Mesenchymal stem cell (in vitro differentiated cells and primary cell): ENCODE measurements at regions not wholly inside any gene's neighbourhood (a gene's known extent, or its start where the extent isn't known, plus 50 kb on each side); places are given as distances from the start of the nearest gene placed in this dataset.

Experiments used
- DNase-seq: peaks from one replicate; pipeline ENCODE4 v3.0.0-alpha.2; 2013
- H2AFZ ChIP-seq: one replicate; pipeline ENCODE4 v1.6.1; 2013; ENCODE audit warnings: low read depth, mild to moderate bottlenecking, control low read depth, inconsistent platforms, low read length, moderate library complexity
- H2AK5ac ChIP-seq: 2 replicates; pipeline ENCODE4 v1.6.1; 2013; ENCODE audit warnings: low read length, moderate library complexity, mild to moderate bottlenecking, inconsistent platforms; ENCODE audit not compliant: severe bottlenecking
- H2BK120ac ChIP-seq: one replicate; pipeline ENCODE4 v1.6.1; 2013; ENCODE audit warnings: low read depth, mild to moderate bottlenecking, inconsistent platforms, low read length, moderate library complexity
- H2BK12ac ChIP-seq, 2 experiments: one replicate each; pipeline ENCODE4 v1.6.1; 2013; ENCODE audit warnings: inconsistent platforms in 2 of 2, low read length in 2 of 2, mild to moderate bottlenecking in 2 of 2, moderate library complexity in 2 of 2, control low read depth in 1 of 2
- H2BK15ac ChIP-seq: one replicate; pipeline ENCODE4 v1.6.1; 2013; ENCODE audit warnings: mild to moderate bottlenecking, low read depth, inconsistent platforms; ENCODE audit not compliant: poor library complexity, severe bottlenecking
- H2BK5ac ChIP-seq: 2 replicates; pipeline ENCODE4 v1.6.1; 2013; ENCODE audit warnings: low read depth, mild to moderate bottlenecking, low read length, control low read depth, inconsistent platforms; ENCODE audit not compliant: poor library complexity, severe bottlenecking
- H3K14ac ChIP-seq, 2 experiments: one replicate each; pipeline ENCODE4 v1.6.1; 2013; ENCODE audit warnings: inconsistent platforms in 2 of 2, low read length in 2 of 2, control low read depth in 1 of 2, mild to moderate bottlenecking in 1 of 2, moderate library complexity in 1 of 2
- H3K18ac ChIP-seq, 2 experiments: one replicate each; pipeline ENCODE4 v1.6.1; 2013; ENCODE audit warnings: inconsistent platforms in 2 of 2, low read length in 2 of 2, control low read depth in 1 of 2, low read depth in 1 of 2, mild to moderate bottlenecking in 1 of 2
- H3K23ac ChIP-seq, 2 experiments: one replicate each; pipeline ENCODE4 v1.6.1; 2013; ENCODE audit warnings: inconsistent platforms in 2 of 2, low read length in 2 of 2, mild to moderate bottlenecking in 2 of 2, moderate library complexity in 2 of 2, control low read depth in 1 of 2
- H3K27ac ChIP-seq: 2 replicates; pipeline ENCODE4 v1.5.1; 2013; ENCODE audit warnings: mild to moderate bottlenecking, moderate library complexity, low read length, control low read depth, inconsistent platforms; ENCODE audit not compliant: poor library complexity, severe bottlenecking
- H3K27me3 ChIP-seq, 2 experiments: 2 replicates each; pipeline versions ENCODE4 v1.6.1 to v1.7.0; 2013; ENCODE audit warnings: low read length in 2 of 2, mild to moderate bottlenecking in 2 of 2, moderate library complexity in 2 of 2, control low read depth in 1 of 2, inconsistent platforms in 1 of 2; ENCODE audit not compliant: control insufficient read depth in 1 of 2, insufficient read depth in 1 of 2
- H3K36me3 ChIP-seq, 2 experiments: 2 replicates each; pipeline versions ENCODE4 v1.6.1 to v1.7.0; 2013; ENCODE audit warnings: low read length in 2 of 2, control low read depth in 1 of 2, inconsistent platforms in 1 of 2, low read depth in 1 of 2, mild to moderate bottlenecking in 1 of 2; ENCODE audit not compliant: insufficient read depth in 2 of 2, control insufficient read depth in 1 of 2
- H3K4ac ChIP-seq, 2 experiments: one replicate each; pipeline ENCODE4 v1.6.1; 2013; ENCODE audit warnings: inconsistent platforms in 2 of 2, low read length in 2 of 2, mild to moderate bottlenecking in 2 of 2, moderate library complexity in 2 of 2, control low read depth in 1 of 2, low read depth in 1 of 2
- H3K4me1 ChIP-seq: 2 replicates; pipeline ENCODE4 v1.6.1; 2013; ENCODE audit warnings: low read depth, low read length, control low read depth; ENCODE audit not compliant: control insufficient read depth, insufficient read depth
- H3K4me2 ChIP-seq: 2 replicates; pipeline ENCODE4 v1.6.1; 2013; ENCODE audit warnings: low read length, mild to moderate bottlenecking, inconsistent platforms; ENCODE audit not compliant: poor library complexity, severe bottlenecking
- H3K4me3 ChIP-seq, 2 experiments: 2 replicates each; pipeline versions ENCODE4 v1.5.1 to v1.7.0; 2013; ENCODE audit warnings: low read length in 2 of 2, mild to moderate bottlenecking in 2 of 2, control low read depth in 1 of 2, low read depth in 1 of 2; ENCODE audit not compliant: insufficient read depth in 1 of 2
- H3K79me1 ChIP-seq: replicated peaks from 2 replicates; pipeline ENCODE4 v1.6.1; 2013; ENCODE audit warnings: mild to moderate bottlenecking, control low read depth, low read length, inconsistent platforms; ENCODE audit not compliant: poor library complexity, severe bottlenecking
- H3K9ac ChIP-seq: 2 replicates; pipeline ENCODE4 v1.7.0; 2013; ENCODE audit warnings: mild to moderate bottlenecking, low read length, moderate library complexity
- H3K9me3 ChIP-seq: 2 replicates; pipeline ENCODE4 v1.7.0; 2013; ENCODE audit warnings: mild to moderate bottlenecking, low read length; ENCODE audit not compliant: control insufficient read depth
- H4K8ac ChIP-seq: one replicate; pipeline ENCODE4 v1.6.1; 2013; ENCODE audit warnings: inconsistent platforms, mild to moderate bottlenecking, low read length, moderate library complexity
- H4K91ac ChIP-seq: one replicate; pipeline ENCODE4 v1.6.1; 2013; ENCODE audit warnings: mild to moderate bottlenecking, low read length, inconsistent platforms
- WGBS: methylation state at CpG from one replicate; pipeline ENCODE4 v1.1.7; 2013; ENCODE audit warnings: mixed read lengths; 5-methylcytosine and 5-hydroxymethylcytosine counted together

- H2BK12ac ChIP-seq, result no peak overlapping the region
- no peak overlapping the region for H3K9ac ChIP-seq
- no peaks in the 10 kb centered on the region for H3K36me3 ChIP-seq
- H2AFZ ChIP-seq, result no peak overlapping the region
- H3K4ac ChIP-seq, result no peak overlapping the region
- H2BK5ac ChIP-seq, result no peak overlapping the region
- H2BK120ac ChIP-seq, result no peak overlapping the region
- no peak overlapping the region for H3K4me3 ChIP-seq
- DNase-seq, result no peak
- H3K79me1 ChIP-seq, result no peaks in the 10 kb centered on the region
- WGBS, result 82% methylated on average over 6 of the region's 6 CpGs
- no peak overlapping the region for H3K27ac ChIP-seq
- H3K9me3 ChIP-seq, result peaks cover 6% of the 10 kb centered on the region
- H3K27me3 ChIP-seq, result peaks cover 3 to 17% of the 10 kb centered on the region in 2 experiments
- H3K14ac ChIP-seq, result no peak overlapping the region
- H2BK15ac ChIP-seq, result no peak overlapping the region
- no peak overlapping the region for H3K4me2 ChIP-seq
- H2AK5ac ChIP-seq, result no peak overlapping the region
- H3K23ac ChIP-seq, result no peak overlapping the region
- H3K18ac ChIP-seq, result no peak overlapping the region
- H3K4me1 ChIP-seq, result no peaks in the 10 kb centered on the region
- no peak overlapping the region for H4K8ac ChIP-seq
- H4K91ac ChIP-seq, result no peak overlapping the region
These were observed 131.4 kb downstream of the DICER1 start for GRCh38 chr14:95025941-95026340.

- Histone ChIP-seq H2BK12ac (no peak overlapping the region), H3K4me3 (no peak overlapping the region), H4K8ac (no peak overlapping the region), H3K14ac (no peak overlapping the region), H3K4me1 (no peaks in the 10 kb centered on the region), H3K79me1 (no peaks in the 10 kb centered on the region), H3K9me3 (peaks cover 6% of the 10 kb centered on the region), H3K4ac (no peak overlapping the region), H2AK5ac (no peak overlapping the region), H4K91ac (peak overlapping the region; percentile 12), H3K18ac (no peak overlapping the region), H3K23ac (no peak overlapping the region), H3K4me2 (no peak overlapping the region), H3K27ac (no peak overlapping the region), H3K9ac (no peak overlapping the region), H2BK120ac (no peak overlapping the region), H2AFZ (no peak overlapping the region), H3K36me3 (no peaks in the 10 kb centered on the region), H2BK5ac (no peak overlapping the region), H2BK15ac (no peak overlapping the region), H3K27me3 (peaks cover 3 to 17% of the 10 kb centered on the region in 2 experiments)
- DNase-seq, result no peak
- WGBS, result 57% methylated on average over 4 of the region's 4 CpGs
These were observed 132.1 kb downstream of the DICER1 start for GRCh38 chr14:95025218-95025617.

GRCh38 chr14:95024380-95024779 is 132.9 kb downstream of the DICER1 start:
- Histone ChIP-seq H3K4ac (no peak overlapping the region), H3K36me3 (no peaks in the 10 kb centered on the region), H2BK120ac (no peak overlapping the region), H2AFZ (no peak overlapping the region), H3K4me2 (no peak overlapping the region), H4K91ac (no peak overlapping the region), H3K9ac (no peak overlapping the region), H3K23ac (no peak overlapping the region), H2BK15ac (no peak overlapping the region), H2BK5ac (no peak overlapping the region), H4K8ac (no peak overlapping the region), H3K27me3 (peaks cover 3 to 17% of the 10 kb centered on the region in 2 experiments), H3K14ac (no peak overlapping the region), H3K4me1 (no peaks in the 10 kb centered on the region), H2BK12ac (no peak overlapping the region), H2AK5ac (no peak overlapping the region), H3K4me3 (no peak overlapping the region), H3K79me1 (no peaks in the 10 kb centered on the region), H3K27ac (no peak overlapping the region), H3K9me3 (peaks cover 6% of the 10 kb centered on the region), H3K18ac (no peak overlapping the region)
- 64% methylated on average over 6 of the region's 6 CpGs for WGBS
- no peak for DNase-seq

GRCh38 chr14:95023886-95024285 is 133.4 kb downstream of the DICER1 start:
- no peaks in the 10 kb centered on the region for H3K4me1 ChIP-seq
- H3K18ac ChIP-seq, result no peak overlapping the region
- peak; percentile 12 for DNase-seq
- H3K27ac ChIP-seq, result no peak overlapping the region
- no peak overlapping the region for H2AK5ac ChIP-seq
- no peak overlapping the region for H2BK12ac ChIP-seq
- WGBS, result 56% methylated on average over 4 of the region's 4 CpGs
- no peak overlapping the region for H4K8ac ChIP-seq
- no peak overlapping the region for H3K4ac ChIP-seq
- no peak overlapping the region for H2BK120ac ChIP-seq
- H3K79me1 ChIP-seq, result no peaks in the 10 kb centered on the region
- no peak overlapping the region for H3K4me2 ChIP-seq
- H2BK15ac ChIP-seq, result no peak overlapping the region
- peaks cover 6% of the 10 kb centered on the region for H3K9me3 ChIP-seq
- H3K9ac ChIP-seq, result no peak overlapping the region
- H2AFZ ChIP-seq, result no peak overlapping the region
- H2BK5ac ChIP-seq, result no peak overlapping the region
- no peak overlapping the region for H3K4me3 ChIP-seq
- no peaks in the 10 kb centered on the region for H3K36me3 ChIP-seq
- H3K23ac ChIP-seq, result no peak overlapping the region
- no peak overlapping the region for H4K91ac ChIP-seq
- H3K27me3 ChIP-seq, result peaks cover 3 to 17% of the 10 kb centered on the region in 2 experiments
- no peak overlapping the region for H3K14ac ChIP-seq
